ENCODE measurements at regions not wholly inside any gene's neighbourhood (a gene's known extent, or its start where the extent isn't known, plus 50 kb on each side); places are given as distances from the start of the nearest gene placed in this dataset.

GRCh38 chr6:156348424-156348823 is 428.8 kb upstream of the ARID1B start:
- in situ Hi-C loops (cut with HindIII; ENCODE audit: low pct_unique_long_range_greater_than_20kb, low sequenced_read_pairs) = no loop called here
- no peak for TF ChIP-seq JUND (IDR thresholded peaks at IDR 0.05; ENCODE audit: low read depth)
- DNase-seq (ENCODE audit: low read depth in 1 of 2, low spot score in 1 of 2) = no peak

GRCh38 chr6:156347656-156348055 is 429.5 kb upstream of the ARID1B start:
- in situ Hi-C loops (cut with HindIII; ENCODE audit: low pct_unique_long_range_greater_than_20kb, low sequenced_read_pairs) = no loop called here
- no peak for TF ChIP-seq JUND (IDR thresholded peaks at IDR 0.05; ENCODE audit: low read depth)
- DNase-seq (ENCODE audit: low read depth in 1 of 2, low spot score in 1 of 2) = no peak

- in situ Hi-C loops (cut with HindIII; ENCODE audit: low pct_unique_long_range_greater_than_20kb, low sequenced_read_pairs) = no loop called here
- DNase-seq (ENCODE audit: low read depth in 1 of 2, low spot score in 1 of 2) = no peak
- TF ChIP-seq JUND (IDR thresholded peaks at IDR 0.05; ENCODE audit: low read depth) = no peak
These were observed 429.9 kb upstream of the ARID1B start for GRCh38 chr6:156347246-156347645.

- in situ Hi-C loops (cut with HindIII; ENCODE audit: low pct_unique_long_range_greater_than_20kb, low sequenced_read_pairs) = no loop called here
- no peak for DNase-seq (ENCODE audit: low read depth in 1 of 2, low spot score in 1 of 2)
- TF ChIP-seq JUND (IDR thresholded peaks at IDR 0.05; ENCODE audit: low read depth) = no peak
These were observed 431.5 kb upstream of the ARID1B start for GRCh38 chr6:156345700-156346099.

- in situ Hi-C loops (cut with HindIII; ENCODE audit: low pct_unique_long_range_greater_than_20kb, low sequenced_read_pairs) = no loop called here
- TF ChIP-seq JUND (IDR thresholded peaks at IDR 0.05; ENCODE audit: low read depth) = no peak
- no peak for DNase-seq (ENCODE audit: low read depth in 1 of 2, low spot score in 1 of 2)
These were observed 432.7 kb upstream of the ARID1B start for GRCh38 chr6:156344491-156344890.

- in situ Hi-C loops (cut with HindIII; ENCODE audit: low pct_unique_long_range_greater_than_20kb, low sequenced_read_pairs) = no loop called here
- TF ChIP-seq JUND (IDR thresholded peaks at IDR 0.05; ENCODE audit: low read depth) = no peak
- no peak for DNase-seq (ENCODE audit: low read depth in 1 of 2, low spot score in 1 of 2)
These were observed 439.4 kb upstream of the ARID1B start for GRCh38 chr6:156337801-156338200.

GRCh38 chr6:156336733-156337132 is 440.4 kb upstream of the ARID1B start:
- in situ Hi-C loops (cut with HindIII; ENCODE audit: low pct_unique_long_range_greater_than_20kb, low sequenced_read_pairs) = no loop called here
- no peak for DNase-seq (ENCODE audit: low read depth in 1 of 2, low spot score in 1 of 2)
- no peak for TF ChIP-seq JUND (IDR thresholded peaks at IDR 0.05; ENCODE audit: low read depth)

- in situ Hi-C loops (cut with HindIII; ENCODE audit: low pct_unique_long_range_greater_than_20kb, low sequenced_read_pairs) = no loop called here
- no peak for DNase-seq (ENCODE audit: low read depth in 1 of 2, low spot score in 1 of 2)
- no peak for TF ChIP-seq JUND (IDR thresholded peaks at IDR 0.05; ENCODE audit: low read depth)
These were observed 441.1 kb upstream of the ARID1B start for GRCh38 chr6:156336089-156336488.

GRCh38 chr6:156334966-156335365 is 442.2 kb upstream of the ARID1B start:
- no peak for DNase-seq (ENCODE audit: low read depth in 1 of 2, low spot score in 1 of 2)
- TF ChIP-seq JUND (IDR thresholded peaks at IDR 0.05; ENCODE audit: low read depth) = no peak
- in situ Hi-C loops (cut with HindIII; ENCODE audit: low pct_unique_long_range_greater_than_20kb, low sequenced_read_pairs) = no loop called here

GRCh38 chr6:156319707-156320106 is 457.5 kb upstream of the ARID1B start:
- in situ Hi-C loops (cut with HindIII; ENCODE audit: low pct_unique_long_range_greater_than_20kb, low sequenced_read_pairs) = no loop called here
- no peak for TF ChIP-seq JUND (IDR thresholded peaks at IDR 0.05; ENCODE audit: low read depth)
- DNase-seq (ENCODE audit: low read depth in 1 of 2, low spot score in 1 of 2) = no peak

- no peak for TF ChIP-seq JUND (IDR thresholded peaks at IDR 0.05; ENCODE audit: low read depth)
- in situ Hi-C loops (cut with HindIII; ENCODE audit: low pct_unique_long_range_greater_than_20kb, low sequenced_read_pairs) = no loop called here
- DNase-seq (ENCODE audit: low read depth in 1 of 2, low spot score in 1 of 2) = no peak
These were observed 460.5 kb upstream of the ARID1B start for GRCh38 chr6:156316583-156317125.

- DNase-seq (ENCODE audit: low read depth in 1 of 2, low spot score in 1 of 2) = no peak
- TF ChIP-seq JUND (IDR thresholded peaks at IDR 0.05; ENCODE audit: low read depth) = no peak
- in situ Hi-C loops (cut with HindIII; ENCODE audit: low pct_unique_long_range_greater_than_20kb, low sequenced_read_pairs) = no loop called here
These were observed 462.0 kb upstream of the ARID1B start for GRCh38 chr6:156315146-156315545.

- in situ Hi-C loops (cut with HindIII; ENCODE audit: low pct_unique_long_range_greater_than_20kb, low sequenced_read_pairs) = no loop called here
- DNase-seq (ENCODE audit: low read depth in 1 of 2, low spot score in 1 of 2) = no peak
- TF ChIP-seq JUND (IDR thresholded peaks at IDR 0.05; ENCODE audit: low read depth) = no peak
These were observed 464.1 kb upstream of the ARID1B start for GRCh38 chr6:156313037-156313436.

- DNase-seq (ENCODE audit: low read depth in 1 of 2, low spot score in 1 of 2) = no peak
- in situ Hi-C loops (cut with HindIII; ENCODE audit: low pct_unique_long_range_greater_than_20kb, low sequenced_read_pairs) = no loop called here
- no peak for TF ChIP-seq JUND (IDR thresholded peaks at IDR 0.05; ENCODE audit: low read depth)
These were observed 465.9 kb upstream of the ARID1B start for GRCh38 chr6:156311291-156311690.

Measured in T47D (cell line).